CD8-positive, alpha-beta memory T cell (primary cell): ENCODE measurements at regions not wholly inside any gene's neighbourhood (a gene's known extent, or its start where the extent isn't known, plus 50 kb on each side); places are given as distances from the start of the nearest gene placed in this dataset.

Source experiments
- CTCF ChIA-PET: fragments of 350-600 bp; sonication (Branson Sonifier 250); formaldehyde crosslinking; loops from one replicate; lab custom pipeline; 2021; ENCODE audit warnings: antibody characterized with exemption; lab: Charles Lee
- POLR2A ChIA-PET: fragments of 350-600 bp; sonication (Branson Sonifier 250); formaldehyde crosslinking; loops from one replicate; lab custom pipeline; 2021; ENCODE audit warnings: antibody characterized with exemption; lab: Charles Lee
- DNase-seq, 5 donors: peaks; one replicate each; pipeline versions ENCODE4 v3.0.0 to v3.0.0-alpha.2; 2020 to 2022; ENCODE audit warnings: mixed read lengths in 1 of 5
- H3K27ac ChIP-seq: one replicate; pipeline ENCODE4 v1.7.0; 2013; ENCODE audit warnings: low read depth, mild to moderate bottlenecking, low read length, moderate library complexity
- H3K27me3 ChIP-seq: 2 replicates; pipeline ENCODE4 v1.7.0; 2013; ENCODE audit warnings: low read length, mild to moderate bottlenecking; ENCODE audit not compliant: insufficient read depth, poor library complexity, severe bottlenecking
- H3K36me3 ChIP-seq: 2 replicates; pipeline ENCODE4 v1.7.0; 2013; ENCODE audit warnings: mild to moderate bottlenecking, low read length, moderate library complexity; ENCODE audit not compliant: insufficient read depth
- H3K4me1 ChIP-seq: 2 replicates; pipeline ENCODE4 v1.7.0; 2013; ENCODE audit warnings: mild to moderate bottlenecking, low read length, moderate library complexity; ENCODE audit not compliant: insufficient read depth
- H3K4me3 ChIP-seq: 2 replicates; pipeline ENCODE4 v1.7.0; 2013; ENCODE audit warnings: mild to moderate bottlenecking, low read length
- H3K9me3 ChIP-seq: 2 replicates; pipeline ENCODE4 v1.7.0; 2013; ENCODE audit warnings: mild to moderate bottlenecking, low read length
- H3K27ac Mint-ChIP-seq, 8 donors: one replicate each; pipeline ENCODE4 v1.8.0; 2020 to 2021; ENCODE audit warnings: mixed read lengths in 8 of 8, mild to moderate bottlenecking in 6 of 8, inconsistent platforms in 3 of 8, moderate library complexity in 3 of 8
- H3K27me3 Mint-ChIP-seq, 2 donors: one replicate each; pipeline ENCODE4 v1.8.0; 2020 to 2021; ENCODE audit warnings: mixed read lengths in 2 of 2, mild to moderate bottlenecking in 1 of 2, moderate library complexity in 1 of 2
- H3K36me3 Mint-ChIP-seq, 3 donors: one replicate each; pipeline ENCODE4 v1.8.0; 2020 to 2021; ENCODE audit warnings: mixed read lengths in 3 of 3, inconsistent platforms in 1 of 3, mild to moderate bottlenecking in 1 of 3
- H3K4me1 Mint-ChIP-seq, 3 donors: one replicate each; pipeline ENCODE4 v1.8.0; 2020 to 2021; ENCODE audit warnings: mixed read lengths in 3 of 3, inconsistent platforms in 1 of 3, mild to moderate bottlenecking in 1 of 3
- H3K4me3 Mint-ChIP-seq, 7 donors: one replicate each; pipeline ENCODE4 v1.8.0; 2020 to 2021; ENCODE audit warnings: mixed read lengths in 7 of 7, mild to moderate bottlenecking in 6 of 7, moderate library complexity in 4 of 7, inconsistent platforms in 2 of 7
- H3K9me3 Mint-ChIP-seq, 5 donors: one replicate each; pipeline ENCODE4 v1.8.0; 2020 to 2022; ENCODE audit warnings: mixed read lengths in 5 of 5, mild to moderate bottlenecking in 3 of 5, moderate library complexity in 2 of 5, inconsistent platforms in 1 of 5

DNA sequence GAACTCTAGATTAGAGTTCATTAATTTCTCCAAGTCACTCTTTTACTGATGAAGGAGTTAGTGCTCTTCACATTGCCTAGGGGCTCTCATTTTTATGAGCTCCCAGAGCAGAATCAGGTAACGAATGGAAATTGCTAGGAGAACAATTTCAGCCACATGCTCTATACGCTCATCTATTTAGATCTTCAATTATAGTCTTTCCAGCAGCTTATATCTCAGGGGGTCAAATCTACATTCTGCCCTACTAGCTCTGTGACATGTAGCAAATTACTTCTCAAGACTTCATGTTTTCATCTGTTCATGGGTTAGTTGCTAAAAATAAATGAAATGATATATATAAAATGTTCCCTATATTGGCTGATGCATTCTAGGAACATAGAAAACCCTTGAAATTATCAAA is 183.6 kb downstream of the PLPP3 start:
- Histone ChIP-seq H3K27me3 (no peaks in the 10 kb centered on the region), H3K36me3 (no peaks in the 10 kb centered on the region), H3K9me3 (no peaks in the 10 kb centered on the region), H3K4me1 (no peaks in the 10 kb centered on the region), H3K27ac (no peak overlapping the region), H3K4me3 (no peak overlapping the region)
- Mint-ChIP-seq H3K36me3 (no peaks in the 10 kb centered on the region), H3K9me3 (peaks cover 0 to 6% (median 0%) of the 10 kb centered on the region in 5 donors), H3K27me3 (no peaks in the 10 kb centered on the region), H3K27ac (no peak overlapping the region), H3K4me1 (no peaks in the 10 kb centered on the region), H3K4me3 (no peak overlapping the region)
- ChIA-PET POLR2A (no interaction called here), CTCF (no interaction called here)
- no peak for DNase-seq

GRCh38 chr1:56394298-56394697 is 185.1 kb downstream of the PLPP3 start:
- no peak overlapping the region for H3K4me3 ChIP-seq
- no peaks in the 10 kb centered on the region for H3K27me3 ChIP-seq
- Mint-ChIP-seq H3K9me3 (peaks cover 0 to 6% (median 0%) of the 10 kb centered on the region in 5 donors), H3K4me1 (no peaks in the 10 kb centered on the region), H3K36me3 (no peaks in the 10 kb centered on the region), H3K4me3 (no peak overlapping the region), H3K27me3 (no peaks in the 10 kb centered on the region), H3K27ac (no peak overlapping the region)
- no peaks in the 10 kb centered on the region for H3K9me3 ChIP-seq
- H3K27ac ChIP-seq: no peak overlapping the region
- no peaks in the 10 kb centered on the region for H3K36me3 ChIP-seq
- ChIA-PET CTCF (interaction anchor here (1.3 kb wide), 1 partner anchor 9 kb away, joined by 3 read pairs; no protein-coding TSS in a partner anchor), POLR2A (no interaction called here)
- no peaks in the 10 kb centered on the region for H3K4me1 ChIP-seq
- DNase-seq: no peak

- Histone ChIP-seq H3K4me1 (no peaks in the 10 kb centered on the region), H3K27ac (no peak overlapping the region), H3K27me3 (no peaks in the 10 kb centered on the region), H3K9me3 (no peaks in the 10 kb centered on the region), H3K36me3 (no peaks in the 10 kb centered on the region), H3K4me3 (no peak overlapping the region)
- Mint-ChIP-seq H3K4me3 (no peak overlapping the region), H3K27me3 (peaks cover 0 to 1% of the 10 kb centered on the region in 2 donors), H3K27ac (no peak overlapping the region), H3K4me1 (no peaks in the 10 kb centered on the region), H3K36me3 (no peaks in the 10 kb centered on the region), H3K9me3 (peaks cover 0 to 6% (median 0%) of the 10 kb centered on the region in 5 donors)
- POLR2A ChIA-PET: no interaction called here
- no peak for DNase-seq
- CTCF ChIA-PET: no interaction called here
Observed at GRCh38 chr1:56390934-56391731, 188.2 kb downstream of the PLPP3 start.

- ChIA-PET CTCF (no interaction called here), POLR2A (no interaction called here)
- no peaks in the 10 kb centered on the region for H3K36me3 ChIP-seq
- H3K4me1 ChIP-seq: no peaks in the 10 kb centered on the region
- Mint-ChIP-seq H3K36me3 (no peaks in the 10 kb centered on the region), H3K27ac (no peak overlapping the region), H3K27me3 (peaks cover 0 to 1% of the 10 kb centered on the region in 2 donors), H3K9me3 (peaks cover 0 to 4% (median 0%) of the 10 kb centered on the region in 5 donors), H3K4me1 (no peaks in the 10 kb centered on the region), H3K4me3 (no peak overlapping the region)
- no peaks in the 10 kb centered on the region for H3K9me3 ChIP-seq
- DNase-seq: no peak
- no peaks in the 10 kb centered on the region for H3K27me3 ChIP-seq
- no peak overlapping the region for H3K27ac ChIP-seq
- H3K4me3 ChIP-seq: no peak overlapping the region
Observed at GRCh38 chr1:56390232-56390867, 189.0 kb downstream of the PLPP3 start.

DNA sequence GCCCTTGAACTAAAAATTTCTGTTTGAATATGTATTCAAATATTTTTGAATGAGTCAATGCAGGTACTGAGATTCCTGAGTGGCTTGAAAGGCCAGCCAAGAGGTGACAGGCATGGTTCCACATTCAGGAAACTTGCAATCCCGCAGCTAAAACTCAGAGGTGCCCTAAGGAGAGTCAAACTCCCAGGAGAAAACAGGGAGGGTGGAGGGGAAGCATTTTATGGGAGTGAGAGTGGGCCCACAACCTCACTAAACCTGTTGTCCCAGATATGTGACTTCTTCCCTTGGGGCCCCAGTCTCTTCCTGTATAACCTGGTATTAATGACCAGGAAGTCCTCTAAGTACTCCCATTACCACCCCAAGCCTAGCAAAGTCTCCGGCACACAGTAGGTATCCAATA is 189.6 kb downstream of the PLPP3 start:
- Mint-ChIP-seq H3K27me3 (peaks cover 0 to 1% of the 10 kb centered on the region in 2 donors), H3K36me3 (no peaks in the 10 kb centered on the region), H3K4me3 (no peak overlapping the region), H3K9me3 (peaks cover 0 to 4% (median 0%) of the 10 kb centered on the region in 5 donors), H3K4me1 (no peaks in the 10 kb centered on the region), H3K27ac (no peak overlapping the region)
- DNase-seq: no peak
- no peak overlapping the region for H3K27ac ChIP-seq
- H3K4me1 ChIP-seq: no peaks in the 10 kb centered on the region
- H3K4me3 ChIP-seq: no peak overlapping the region
- CTCF ChIA-PET: no interaction called here
- no peaks in the 10 kb centered on the region for H3K36me3 ChIP-seq
- POLR2A ChIA-PET: no interaction called here
- no peaks in the 10 kb centered on the region for H3K9me3 ChIP-seq
- no peaks in the 10 kb centered on the region for H3K27me3 ChIP-seq

GRCh38 chr1:56387071-56387740 is 192.2 kb downstream of the PLPP3 start:
- no peak for DNase-seq
- POLR2A ChIA-PET: no interaction called here
- H3K27me3 Mint-ChIP-seq: peaks cover 0 to 1% of the 10 kb centered on the region in 2 donors

GRCh38 chr1:56385314-56385713 is 194.0 kb downstream of the PLPP3 start:
- no peaks in the 10 kb centered on the region for H3K4me1 Mint-ChIP-seq
- peaks cover 0 to 1% of the 10 kb centered on the region in 2 donors for H3K27me3 Mint-ChIP-seq
- Histone ChIP-seq H3K4me3 (no peak overlapping the region), H3K4me1 (no peaks in the 10 kb centered on the region), H3K9me3 (no peaks in the 10 kb centered on the region), H3K36me3 (no peaks in the 10 kb centered on the region), H3K27ac (no peak overlapping the region), H3K27me3 (no peaks in the 10 kb centered on the region)
- H3K4me3 Mint-ChIP-seq: no peak overlapping the region
- no peaks in the 10 kb centered on the region for H3K36me3 Mint-ChIP-seq
- DNase-seq: no peak
- ChIA-PET POLR2A (no interaction called here), CTCF (no interaction called here)
- H3K9me3 Mint-ChIP-seq: no peaks in the 10 kb centered on the region
- H3K27ac Mint-ChIP-seq: no peak overlapping the region

More at GRCh38 chr1:56387071-56387740, 192.2 kb downstream of the PLPP3 start:
- Histone ChIP-seq H3K4me1 (no peaks in the 10 kb centered on the region), H3K36me3 (no peaks in the 10 kb centered on the region), H3K9me3 (no peaks in the 10 kb centered on the region), H3K27me3 (no peaks in the 10 kb centered on the region), H3K4me3 (no peak overlapping the region), H3K27ac (no peak overlapping the region)
- Mint-ChIP-seq H3K4me1 (no peaks in the 10 kb centered on the region), H3K27ac (no peak overlapping the region), H3K36me3 (no peaks in the 10 kb centered on the region), H3K9me3 (peaks cover 0 to 2% (median 0%) of the 10 kb centered on the region in 5 donors), H3K4me3 (no peak overlapping the region)
- CTCF ChIA-PET: no interaction called here

GRCh38 chr1:56382929-56383328 is 196.4 kb downstream of the PLPP3 start:
- H3K27me3 ChIP-seq: no peaks in the 10 kb centered on the region
- POLR2A ChIA-PET: no interaction called here
- no peak overlapping the region for H3K27ac ChIP-seq
- no peaks in the 10 kb centered on the region for H3K36me3 ChIP-seq
- Mint-ChIP-seq H3K9me3 (no peaks in the 10 kb centered on the region), H3K27me3 (no peaks in the 10 kb centered on the region), H3K4me3 (no peak overlapping the region), H3K27ac (no peak overlapping the region), H3K36me3 (no peaks in the 10 kb centered on the region), H3K4me1 (no peaks in the 10 kb centered on the region)
- no peak for DNase-seq
- H3K9me3 ChIP-seq: no peaks in the 10 kb centered on the region
- no peaks in the 10 kb centered on the region for H3K4me1 ChIP-seq
- H3K4me3 ChIP-seq: no peak overlapping the region
- CTCF ChIA-PET: no interaction called here
